ENCODE measurements at regions not wholly inside any gene's neighbourhood (a gene's known extent, or its start where the extent isn't known, plus 50 kb on each side); places are given as distances from the start of the nearest gene placed in this dataset.

DNA sequence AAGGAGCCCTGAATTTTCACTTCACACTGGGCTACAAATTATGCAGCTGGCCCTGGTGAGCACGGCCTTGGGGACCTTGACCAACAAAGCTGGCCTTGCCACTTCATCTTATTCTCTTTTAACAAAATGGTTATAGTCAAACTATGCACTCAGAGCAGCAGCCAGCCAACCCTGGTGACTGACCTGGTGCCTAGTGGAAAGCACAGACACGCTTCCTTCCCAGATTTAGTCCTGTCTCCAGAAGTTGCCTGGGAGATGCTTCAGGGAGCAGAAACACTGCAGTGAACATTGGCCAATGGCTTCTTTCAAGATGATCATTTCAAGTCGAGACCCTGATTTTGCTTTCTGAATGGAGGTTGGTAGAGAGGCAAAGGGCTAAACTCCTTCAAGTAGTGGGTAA is 249.3 kb downstream of the SIPA1L2 start:
- no peaks in the 10 kb centered on the region for H3K4me1 ChIP-seq (ENCODE audit: low read depth)
- DNase-seq (ENCODE audit: low read depth in 1 of 2, low spot score in 1 of 2): no peak
- TF ChIP-seq, protein P1, sequence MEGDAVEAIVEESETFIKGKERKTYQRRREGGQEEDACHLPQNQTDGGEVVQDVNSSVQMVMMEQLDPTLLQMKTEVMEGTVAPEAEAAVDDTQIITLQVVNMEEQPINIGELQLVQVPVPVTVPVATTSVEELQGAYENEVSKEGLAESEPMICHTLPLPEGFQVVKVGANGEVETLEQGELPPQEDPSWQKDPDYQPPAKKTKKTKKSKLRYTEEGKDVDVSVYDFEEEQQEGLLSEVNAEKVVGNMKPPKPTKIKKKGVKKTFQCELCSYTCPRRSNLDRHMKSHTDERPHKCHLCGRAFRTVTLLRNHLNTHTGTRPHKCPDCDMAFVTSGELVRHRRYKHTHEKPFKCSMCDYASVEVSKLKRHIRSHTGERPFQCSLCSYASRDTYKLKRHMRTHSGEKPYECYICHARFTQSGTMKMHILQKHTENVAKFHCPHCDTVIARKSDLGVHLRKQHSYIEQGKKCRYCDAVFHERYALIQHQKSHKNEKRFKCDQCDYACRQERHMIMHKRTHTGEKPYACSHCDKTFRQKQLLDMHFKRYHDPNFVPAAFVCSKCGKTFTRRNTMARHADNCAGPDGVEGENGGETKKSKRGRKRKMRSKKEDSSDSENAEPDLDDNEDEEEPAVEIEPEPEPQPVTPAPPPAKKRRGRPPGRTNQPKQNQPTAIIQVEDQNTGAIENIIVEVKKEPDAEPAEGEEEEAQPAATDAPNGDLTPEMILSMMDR (IDR thresholded peaks at IDR 0.05; ENCODE audit: low read depth, low read length): no peak
- H3K27me3 ChIP-seq: no peaks in the 10 kb centered on the region
- no peaks in the 10 kb centered on the region for H3K9me3 ChIP-seq (ENCODE audit: low read depth)
- H3K27ac ChIP-seq: no peak overlapping the region
- no peak overlapping the region for H3K4me3 ChIP-seq
- H3K36me3 ChIP-seq: no peaks in the 10 kb centered on the region

DNA sequence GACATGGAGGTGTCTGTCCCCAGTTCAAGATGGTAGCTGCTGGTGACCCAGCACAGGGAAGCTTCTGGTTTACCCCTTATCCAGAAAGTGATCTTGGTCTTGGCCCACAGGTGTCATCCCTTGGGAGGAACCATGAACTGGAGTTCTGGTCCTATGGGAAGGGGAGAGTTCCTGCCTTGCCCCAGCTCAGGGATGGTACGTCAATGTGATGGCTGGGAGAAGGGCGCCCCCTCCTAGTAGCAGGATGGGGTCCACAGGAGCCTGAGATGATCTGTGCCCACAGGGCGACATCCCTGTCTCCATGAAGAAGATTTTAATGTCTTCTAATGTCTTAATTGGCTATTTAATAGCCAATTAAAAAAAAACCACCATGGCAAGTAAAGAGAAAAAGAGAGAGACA is 249.8 kb downstream of the SIPA1L2 start:
- Histone ChIP-seq H3K36me3 (no peaks in the 10 kb centered on the region), H3K4me1 (ENCODE audit: low read depth) (no peaks in the 10 kb centered on the region), H3K27ac (no peak overlapping the region), H3K9me3 (ENCODE audit: low read depth) (no peaks in the 10 kb centered on the region), H3K4me3 (no peak overlapping the region), H3K27me3 (no peaks in the 10 kb centered on the region)
- DNase-seq (ENCODE audit: low read depth in 1 of 2, low spot score in 1 of 2): no peak
- TF ChIP-seq, protein P1 (IDR thresholded peaks at IDR 0.05; ENCODE audit: low read depth, low read length): no peak

DNA sequence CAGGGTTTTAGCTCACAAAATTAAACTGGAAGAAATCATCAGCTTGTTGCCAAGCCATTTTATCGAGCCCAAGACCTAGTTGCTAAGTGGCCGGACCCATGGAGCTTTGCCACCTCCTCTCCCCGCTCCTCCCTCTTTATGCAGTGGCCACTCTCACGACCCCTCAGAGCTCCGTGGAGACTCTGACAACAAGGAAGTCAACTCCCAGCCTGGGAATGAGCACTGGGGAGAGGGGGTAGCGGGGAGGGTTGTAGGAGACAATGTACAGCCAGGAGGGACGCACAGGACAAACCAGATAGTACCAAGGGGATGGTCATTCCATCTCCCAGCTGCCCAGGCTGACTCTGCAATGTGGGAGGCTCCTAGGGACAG is 250.9 kb downstream of the SIPA1L2 start:
- Histone ChIP-seq H3K36me3 (no peaks in the 10 kb centered on the region), H3K27ac (no peak overlapping the region), H3K9me3 (ENCODE audit: low read depth) (no peaks in the 10 kb centered on the region), H3K27me3 (no peaks in the 10 kb centered on the region), H3K4me1 (ENCODE audit: low read depth) (no peaks in the 10 kb centered on the region), H3K4me3 (no peak overlapping the region)
- TF ChIP-seq, protein P1 (IDR thresholded peaks at IDR 0.05; ENCODE audit: low read depth, low read length): no peak
- DNase-seq (ENCODE audit: low read depth in 1 of 2, low spot score in 1 of 2): no peak

DNA sequence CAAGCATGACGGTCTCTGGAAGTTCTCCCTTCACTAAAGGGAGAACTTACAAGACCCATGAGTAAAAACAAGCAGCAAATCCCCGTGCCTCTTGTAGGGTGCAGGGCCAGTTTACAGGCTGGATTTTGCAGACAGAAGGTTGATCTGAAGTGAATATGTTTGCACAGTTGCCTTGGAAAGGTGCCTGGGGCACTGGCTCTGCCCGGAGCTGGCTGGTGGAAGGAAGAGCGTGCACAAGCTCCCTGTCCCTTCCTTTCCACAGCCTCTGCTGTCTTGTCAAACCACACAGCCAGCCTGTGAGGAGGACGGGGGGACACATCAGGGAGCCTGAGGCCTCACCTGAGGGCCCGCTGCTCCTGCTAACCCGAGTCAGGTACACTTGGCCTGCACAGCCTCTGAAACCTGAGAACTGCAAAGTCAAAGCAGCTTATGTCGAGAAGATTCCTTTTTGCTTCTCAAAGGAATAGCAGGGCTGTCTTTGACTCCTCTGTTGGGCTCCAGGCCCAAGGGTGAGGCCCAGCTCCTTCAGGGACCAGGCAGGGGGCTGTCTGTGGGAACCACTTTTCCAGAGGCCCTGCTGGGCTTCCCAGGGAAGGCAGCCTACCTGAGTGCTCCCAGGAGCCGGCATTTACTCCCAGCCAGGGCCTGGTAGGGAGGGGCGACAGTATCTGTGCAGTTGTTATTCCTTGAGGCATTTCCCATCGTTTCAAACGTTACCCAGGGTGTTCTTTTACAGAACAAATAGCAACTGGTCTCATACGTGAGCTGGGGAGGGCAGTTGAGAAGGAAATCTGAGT is 251.5 kb downstream of the SIPA1L2 start:
- no peaks in the 10 kb centered on the region for H3K9me3 ChIP-seq (ENCODE audit: low read depth)
- no peaks in the 10 kb centered on the region for H3K4me1 ChIP-seq (ENCODE audit: low read depth)
- no peaks in the 10 kb centered on the region for H3K36me3 ChIP-seq
- H3K27ac ChIP-seq: no peak overlapping the region
- DNase-seq (ENCODE audit: low read depth in 1 of 2, low spot score in 1 of 2): peak in 1 of 2 donors; percentile 5
- H3K4me3 ChIP-seq: no peak overlapping the region
- no peaks in the 10 kb centered on the region for H3K27me3 ChIP-seq
- TF ChIP-seq, protein P1 (IDR thresholded peaks at IDR 0.05; ENCODE audit: low read depth, low read length): no peak

DNA sequence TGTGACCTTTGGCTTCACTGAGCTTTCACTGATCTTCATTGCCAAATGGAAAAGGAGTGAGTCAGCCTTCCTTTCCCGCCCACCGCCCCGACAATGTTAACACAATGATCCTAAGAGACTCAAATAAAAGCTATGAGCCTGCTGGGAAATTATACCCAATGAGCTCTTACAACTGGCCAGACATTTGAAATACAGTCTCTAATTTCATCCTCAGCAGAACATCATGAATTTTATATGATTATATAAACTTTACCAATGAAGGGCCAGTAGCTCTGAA is 252.5 kb downstream of the SIPA1L2 start:
- H3K36me3 ChIP-seq: no peaks in the 10 kb centered on the region
- H3K4me3 ChIP-seq: no peak overlapping the region
- TF ChIP-seq, protein P1 (IDR thresholded peaks at IDR 0.05; ENCODE audit: low read depth, low read length): no peak
- H3K4me1 ChIP-seq (ENCODE audit: low read depth): no peaks in the 10 kb centered on the region
- H3K27me3 ChIP-seq: no peaks in the 10 kb centered on the region
- H3K9me3 ChIP-seq (ENCODE audit: low read depth): no peaks in the 10 kb centered on the region
- peak in 1 of 2 donors; percentile 73 for DNase-seq (ENCODE audit: low read depth in 1 of 2, low spot score in 1 of 2)
- H3K27ac ChIP-seq: no peak overlapping the region

Measured in cardiac muscle cell (in vitro differentiated cells and primary cell).